ENCODE measurements at regions not wholly inside any gene's neighbourhood (a gene's known extent, or its start where the extent isn't known, plus 50 kb on each side); places are given as distances from the start of the nearest gene placed in this dataset.

DNA sequence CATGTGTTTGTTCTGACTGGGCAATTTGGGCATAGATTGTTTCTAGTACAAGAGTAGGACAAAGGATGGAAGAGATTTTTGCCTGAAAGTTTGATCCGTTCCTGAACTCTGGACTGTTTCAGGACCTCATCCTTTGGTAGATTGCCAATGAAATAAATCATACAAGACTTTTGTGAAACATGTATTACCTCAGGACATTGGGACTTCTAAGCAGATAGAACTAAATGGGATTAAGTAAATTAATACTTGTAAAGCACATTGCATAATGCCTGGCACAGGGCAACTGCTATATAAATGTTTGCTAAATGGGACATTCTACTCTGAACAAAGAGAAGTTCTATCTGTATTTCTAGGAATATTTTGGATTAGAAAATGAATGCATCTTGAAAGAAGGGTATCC lies 164.8 kb upstream of the RPS6KA3 start:
- Histone ChIP-seq H3K4me3 (no peak overlapping the region), H3K4me1 (no peaks in the 10 kb centered on the region), H3K36me3 (no peaks in the 10 kb centered on the region), H3K27ac (no peak overlapping the region), H3K9me3 (no peaks in the 10 kb centered on the region), H3K27me3 (no peaks in the 10 kb centered on the region)
- DNase-seq (ENCODE audit: low spot score in 2 of 2) = no peak
- TF ChIP-seq, protein P1, sequence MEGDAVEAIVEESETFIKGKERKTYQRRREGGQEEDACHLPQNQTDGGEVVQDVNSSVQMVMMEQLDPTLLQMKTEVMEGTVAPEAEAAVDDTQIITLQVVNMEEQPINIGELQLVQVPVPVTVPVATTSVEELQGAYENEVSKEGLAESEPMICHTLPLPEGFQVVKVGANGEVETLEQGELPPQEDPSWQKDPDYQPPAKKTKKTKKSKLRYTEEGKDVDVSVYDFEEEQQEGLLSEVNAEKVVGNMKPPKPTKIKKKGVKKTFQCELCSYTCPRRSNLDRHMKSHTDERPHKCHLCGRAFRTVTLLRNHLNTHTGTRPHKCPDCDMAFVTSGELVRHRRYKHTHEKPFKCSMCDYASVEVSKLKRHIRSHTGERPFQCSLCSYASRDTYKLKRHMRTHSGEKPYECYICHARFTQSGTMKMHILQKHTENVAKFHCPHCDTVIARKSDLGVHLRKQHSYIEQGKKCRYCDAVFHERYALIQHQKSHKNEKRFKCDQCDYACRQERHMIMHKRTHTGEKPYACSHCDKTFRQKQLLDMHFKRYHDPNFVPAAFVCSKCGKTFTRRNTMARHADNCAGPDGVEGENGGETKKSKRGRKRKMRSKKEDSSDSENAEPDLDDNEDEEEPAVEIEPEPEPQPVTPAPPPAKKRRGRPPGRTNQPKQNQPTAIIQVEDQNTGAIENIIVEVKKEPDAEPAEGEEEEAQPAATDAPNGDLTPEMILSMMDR (IDR thresholded peaks at IDR 0.05) = no peak
- intact Hi-C loops (cut with DNase I) = no loop called here

DNA sequence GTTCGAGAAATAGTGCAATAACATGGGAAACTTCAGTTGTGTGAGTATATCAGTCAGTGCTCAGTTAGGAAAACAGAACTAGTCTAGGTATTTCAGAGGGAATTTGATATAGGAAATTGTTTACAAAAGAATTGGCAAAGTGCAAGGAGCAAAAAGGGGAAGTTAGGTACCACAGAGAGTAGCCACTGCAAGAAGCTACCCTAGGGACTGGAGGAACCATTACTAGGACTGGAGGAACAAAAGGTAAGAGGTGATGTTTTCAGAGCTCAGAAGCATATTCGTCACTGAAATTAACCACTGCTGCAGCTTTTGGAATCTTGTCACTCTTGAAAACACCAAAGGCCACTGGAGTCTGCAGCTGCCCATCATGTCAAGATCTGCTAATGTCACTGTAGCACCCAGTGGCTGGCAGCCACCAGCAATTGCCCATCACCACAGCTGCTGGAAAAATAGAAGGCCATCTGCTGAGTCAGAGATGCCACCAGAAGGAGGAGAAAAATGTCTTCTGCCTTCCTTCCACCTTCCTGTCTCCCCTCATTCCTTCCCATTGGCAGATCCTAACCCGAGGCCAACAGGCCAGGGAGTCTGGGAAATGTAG lies 160.6 kb upstream of the RPS6KA3 start:
- DNase-seq (ENCODE audit: low spot score in 2 of 2) = no peak
- H3K4me3 ChIP-seq = no peak overlapping the region
- intact Hi-C loops (cut with DNase I) = no loop called here
- H3K27me3 ChIP-seq = no peaks in the 10 kb centered on the region
- H3K9me3 ChIP-seq = no peaks in the 10 kb centered on the region
- H3K27ac ChIP-seq = no peak overlapping the region
- no peaks in the 10 kb centered on the region for H3K4me1 ChIP-seq
- TF ChIP-seq, protein P1 (IDR thresholded peaks at IDR 0.05) = no peak
- H3K36me3 ChIP-seq = no peaks in the 10 kb centered on the region

DNA sequence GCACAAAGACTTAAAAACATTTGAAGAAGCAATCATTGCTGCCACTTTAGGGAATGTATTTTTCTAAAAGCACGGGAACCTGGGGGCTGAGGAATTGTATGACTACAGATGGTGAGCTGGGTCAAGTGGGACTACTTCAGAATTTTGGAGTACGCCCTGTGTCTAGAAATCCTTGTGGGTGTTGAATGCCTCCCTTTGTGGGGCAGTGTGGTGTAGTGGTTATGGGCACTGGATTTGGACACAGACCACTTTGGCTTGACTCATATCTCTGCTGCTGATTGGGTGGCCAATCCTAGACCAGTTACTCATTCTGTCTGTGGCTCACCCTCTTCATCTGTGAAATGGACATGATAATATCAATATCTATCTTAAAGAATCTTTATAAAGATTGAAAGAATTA lies 155.0 kb upstream of the RPS6KA3 start:
- Histone ChIP-seq H3K9me3 (no peaks in the 10 kb centered on the region), H3K4me1 (no peaks in the 10 kb centered on the region), H3K27me3 (no peaks in the 10 kb centered on the region), H3K4me3 (no peak overlapping the region), H3K36me3 (no peaks in the 10 kb centered on the region), H3K27ac (no peak overlapping the region)
- TF ChIP-seq, protein P1 (IDR thresholded peaks at IDR 0.05) = no peak
- intact Hi-C loops (cut with DNase I) = no loop called here
- no peak for DNase-seq (ENCODE audit: low spot score in 2 of 2)

DNA sequence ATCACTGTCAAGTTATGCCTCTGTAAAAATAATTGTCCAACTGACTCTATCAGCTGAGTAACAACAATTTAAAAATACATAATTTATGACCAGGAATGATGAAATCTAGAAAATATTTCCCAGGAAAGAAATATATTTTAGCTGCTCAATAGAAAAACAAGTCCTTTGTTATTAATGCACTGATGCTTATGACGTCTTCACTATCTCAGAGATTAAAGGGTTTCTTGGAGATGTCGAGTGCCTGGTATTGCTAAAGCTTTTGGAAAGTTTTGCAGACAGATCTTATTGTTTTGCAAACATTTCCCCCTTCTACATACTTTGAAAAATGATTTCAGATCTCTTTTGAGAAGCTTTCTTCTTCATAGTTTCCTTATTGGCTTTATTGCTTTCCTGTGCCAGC lies 154.6 kb upstream of the RPS6KA3 start:
- intact Hi-C loops (cut with DNase I) = no loop called here
- DNase-seq (ENCODE audit: low spot score in 2 of 2) = no peak
- Histone ChIP-seq H3K36me3 (no peaks in the 10 kb centered on the region), H3K4me3 (no peak overlapping the region), H3K9me3 (no peaks in the 10 kb centered on the region), H3K27me3 (no peaks in the 10 kb centered on the region), H3K4me1 (no peaks in the 10 kb centered on the region), H3K27ac (no peak overlapping the region)
- TF ChIP-seq, protein P1 (IDR thresholded peaks at IDR 0.05) = no peak

DNA sequence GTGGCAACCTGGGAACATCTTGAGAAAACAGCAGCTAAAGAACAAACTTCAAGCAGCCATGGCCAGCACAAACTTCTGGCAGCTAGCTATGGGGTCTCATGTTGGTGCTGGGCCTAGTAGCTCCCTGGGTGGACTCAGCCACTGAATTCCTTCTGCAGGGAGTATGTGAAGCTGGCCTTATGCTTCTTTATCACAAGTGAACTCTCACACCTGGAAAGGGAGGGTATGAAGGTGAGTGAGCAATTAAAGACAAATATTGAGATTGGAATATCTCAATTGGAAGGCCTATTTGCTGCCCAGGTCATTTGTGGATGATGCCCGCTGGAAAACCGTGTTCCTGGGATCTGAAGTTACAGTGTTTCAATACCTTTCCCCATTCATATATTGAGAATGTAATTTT lies 153.3 kb upstream of the RPS6KA3 start:
- no peak overlapping the region for H3K4me3 ChIP-seq
- H3K4me1 ChIP-seq = no peaks in the 10 kb centered on the region
- DNase-seq (ENCODE audit: low spot score in 2 of 2) = no peak
- TF ChIP-seq, protein P1 (IDR thresholded peaks at IDR 0.05) = no peak
- no peaks in the 10 kb centered on the region for H3K36me3 ChIP-seq
- H3K27ac ChIP-seq = no peak overlapping the region
- intact Hi-C loops (cut with DNase I) = no loop called here
- no peaks in the 10 kb centered on the region for H3K27me3 ChIP-seq
- H3K9me3 ChIP-seq = no peaks in the 10 kb centered on the region
